H9 (cell line): ENCODE measurements at regions not wholly inside any gene's neighbourhood (a gene's known extent, or its start where the extent isn't known, plus 50 kb on each side); places are given as distances from the start of the nearest gene placed in this dataset.
A peak's percentile ranks its signal among the peaks of the same experiment; 100 is the strongest.

ENCODE experiments used
- DNase-seq: peaks from one replicate; pipeline ENCODE4 v3.0.0-alpha.2; 2017
- H2AFZ ChIP-seq: one replicate; pipeline ENCODE4 v1.6.1; 2013; ENCODE audit warnings: mild to moderate bottlenecking, low read length, control low read depth, moderate library complexity
- H2AK5ac ChIP-seq: 2 replicates; pipeline ENCODE4 v1.6.1; 2013; ENCODE audit warnings: low read length, control low read depth, mixed read lengths; ENCODE audit not compliant: insufficient read length
- H2BK120ac ChIP-seq: one replicate; pipeline ENCODE4 v1.6.1; 2013; ENCODE audit warnings: low read depth, mild to moderate bottlenecking, low read length, control low read depth, inconsistent platforms; ENCODE audit not compliant: poor library complexity, severe bottlenecking
- H2BK12ac ChIP-seq: 2 replicates; pipeline ENCODE4 v1.6.1; 2013; ENCODE audit warnings: low read length, control low read depth, mixed read lengths, low read depth; ENCODE audit not compliant: insufficient read length
- H2BK15ac ChIP-seq: 2 replicates; pipeline ENCODE4 v1.6.1; 2013; ENCODE audit warnings: low read depth, low read length, control low read depth
- H2BK20ac ChIP-seq: one replicate; pipeline ENCODE4 v1.6.1; 2013; ENCODE audit warnings: low read depth, mild to moderate bottlenecking, low read length, control low read depth, inconsistent platforms; ENCODE audit not compliant: poor library complexity, severe bottlenecking
- H2BK5ac ChIP-seq: 2 replicates; pipeline ENCODE4 v1.6.1; 2013; ENCODE audit warnings: low read length, control low read depth, mixed read lengths; ENCODE audit not compliant: insufficient read length
- H3K14ac ChIP-seq: 2 replicates; pipeline ENCODE4 v1.6.1; 2013; ENCODE audit warnings: low read length, control low read depth; ENCODE audit not compliant: insufficient read depth
- H3K18ac ChIP-seq: 2 replicates; pipeline ENCODE4 v1.6.1; 2013; ENCODE audit warnings: low read depth, mild to moderate bottlenecking, mixed read lengths, low read length, control low read depth; ENCODE audit not compliant: insufficient read length
- H3K23ac ChIP-seq: 2 replicates; pipeline ENCODE4 v1.6.1; 2013; ENCODE audit warnings: low read length, control low read depth, mixed read lengths, low read depth; ENCODE audit not compliant: insufficient read length
- H3K23me2 ChIP-seq: 2 replicates; pipeline ENCODE4 v1.6.1; 2013; ENCODE audit warnings: low read depth, mild to moderate bottlenecking, mixed read lengths, low read length, control low read depth; ENCODE audit not compliant: insufficient read length, poor library complexity, severe bottlenecking
- H3K27ac ChIP-seq: 2 replicates; pipeline ENCODE4 v1.5.1; 2013; ENCODE audit warnings: low read length, control low read depth, mixed read lengths, low read depth; ENCODE audit not compliant: insufficient read length
- H3K27me3 ChIP-seq: 2 replicates; pipeline ENCODE4 v1.6.1; 2013; ENCODE audit warnings: low read length, control low read depth, inconsistent platforms; ENCODE audit not compliant: insufficient read depth
- H3K4ac ChIP-seq: 2 replicates; pipeline ENCODE4 v1.6.1; 2013; ENCODE audit warnings: low read depth, mild to moderate bottlenecking, control low read depth, inconsistent platforms, low read length, moderate library complexity
- H3K4me1 ChIP-seq: 2 replicates; pipeline ENCODE4 v1.6.1; 2013; ENCODE audit warnings: low read length, control low read depth, inconsistent platforms; ENCODE audit not compliant: insufficient read depth
- H3K4me2 ChIP-seq: 2 replicates; pipeline ENCODE4 v1.6.1; 2013; ENCODE audit warnings: low read length, control low read depth, mixed read lengths; ENCODE audit not compliant: insufficient read length, insufficient read depth
- H3K56ac ChIP-seq: 2 replicates; pipeline ENCODE4 v1.6.1; 2013; ENCODE audit warnings: low read depth, mild to moderate bottlenecking, mixed read lengths, low read length, control low read depth; ENCODE audit not compliant: insufficient read length
- H3K79me1 ChIP-seq: 2 replicates; pipeline ENCODE4 v1.6.1; 2013; ENCODE audit warnings: low read depth, mild to moderate bottlenecking, moderate library complexity, low read length, control low read depth, inconsistent platforms; ENCODE audit not compliant: insufficient read depth, poor library complexity, severe bottlenecking
- H3K79me2 ChIP-seq: 2 replicates; pipeline ENCODE4 v1.6.1; 2013; ENCODE audit warnings: low read length, control low read depth, inconsistent platforms; ENCODE audit not compliant: insufficient read depth
- H3K9ac ChIP-seq: 2 replicates; pipeline ENCODE4 v1.6.1; 2013; ENCODE audit warnings: low read length, control low read depth, mixed read lengths; ENCODE audit not compliant: insufficient read length; ENCODE audit errors: extremely low read depth
- H3K9me3 ChIP-seq: one replicate; pipeline ENCODE4 v1.6.1; 2013; ENCODE audit warnings: low read depth, low read length, inconsistent platforms; ENCODE audit not compliant: control insufficient read depth
- H3T11ph ChIP-seq: one replicate; pipeline ENCODE4 v1.6.1; 2013; ENCODE audit warnings: mild to moderate bottlenecking, low read length, control low read depth, inconsistent platforms
- H4K20me1 ChIP-seq: one replicate; pipeline ENCODE4 v1.6.1; 2013; ENCODE audit not compliant: control insufficient read depth, insufficient read length, insufficient read depth
- H4K5ac ChIP-seq: 2 replicates; pipeline ENCODE4 v1.6.1; 2013; ENCODE audit warnings: low read depth, mild to moderate bottlenecking, mixed read lengths, low read length, control low read depth; ENCODE audit not compliant: insufficient read length
- H4K8ac ChIP-seq: replicated peaks from 2 replicates; pipeline ENCODE4 v1.6.1; 2013; ENCODE audit warnings: low read length, control low read depth, mixed read lengths, low read depth; ENCODE audit not compliant: insufficient read length
- H4K91ac ChIP-seq: 2 replicates; pipeline ENCODE4 v1.6.1; 2013; ENCODE audit warnings: low read depth, mild to moderate bottlenecking, moderate library complexity, mixed read lengths, low read length, control low read depth; ENCODE audit not compliant: insufficient read length
- H3K27ac Mint-ChIP-seq, 3 experiments: 2 replicates in 2 of 3; 3 replicates in 1 of 3; pipeline ENCODE4 v1.8.0; 2020 to 2021; ENCODE audit warnings: mixed read lengths in 3 of 3, mild to moderate bottlenecking in 1 of 3, moderate library complexity in 1 of 3
- H3K27me3 Mint-ChIP-seq: 2 replicates; pipeline ENCODE4 v1.8.0; 2021; ENCODE audit warnings: low read depth, mild to moderate bottlenecking, moderate library complexity, mixed read lengths
- H3K36me3 Mint-ChIP-seq, 3 experiments: 2 replicates in 2 of 3; 3 replicates in 1 of 3; pipeline ENCODE4 v1.8.0; 2020 to 2021; ENCODE audit warnings: low read depth in 3 of 3, mixed read lengths in 3 of 3; ENCODE audit not compliant: insufficient read depth in 1 of 3
- H3K4me1 Mint-ChIP-seq, 2 experiments: 2 replicates each; pipeline ENCODE4 v1.8.0; 2020; ENCODE audit warnings: mixed read lengths in 2 of 2
- H3K4me3 Mint-ChIP-seq, 2 experiments: 2 replicates in 1 of 2; 3 replicates in 1 of 2; pipeline ENCODE4 v1.8.0; 2020 to 2021; ENCODE audit warnings: mild to moderate bottlenecking in 2 of 2, mixed read lengths in 2 of 2, moderate library complexity in 1 of 2
- H3K9me3 Mint-ChIP-seq, 2 experiments: 2 replicates in 1 of 2; 3 replicates in 1 of 2; pipeline ENCODE4 v1.8.0; 2020; ENCODE audit warnings: mild to moderate bottlenecking in 2 of 2, mixed read lengths in 2 of 2, moderate library complexity in 1 of 2
- CTCF ChIP-seq: fragments of 200-600 bp; sonication (generic); conservative IDR thresholded peaks from 3 replicates; pipeline ENCODE4 v1.8.0; 2021; ENCODE audit warnings: antibody characterized with exemption, mild to moderate bottlenecking
- WGBS: extraction: QIAGEN DNeasy Blood & Tissue Kit; methylation state at CpG from one replicate; pipeline ENCODE4 v1.1.7; 2013; ENCODE audit warnings: missing lambda C conversion rate, low lambda C conversion rate, mixed read lengths; ENCODE audit not compliant: insufficient read length; ENCODE audit errors: extremely low coverage; 5-methylcytosine and 5-hydroxymethylcytosine counted together

DNA sequence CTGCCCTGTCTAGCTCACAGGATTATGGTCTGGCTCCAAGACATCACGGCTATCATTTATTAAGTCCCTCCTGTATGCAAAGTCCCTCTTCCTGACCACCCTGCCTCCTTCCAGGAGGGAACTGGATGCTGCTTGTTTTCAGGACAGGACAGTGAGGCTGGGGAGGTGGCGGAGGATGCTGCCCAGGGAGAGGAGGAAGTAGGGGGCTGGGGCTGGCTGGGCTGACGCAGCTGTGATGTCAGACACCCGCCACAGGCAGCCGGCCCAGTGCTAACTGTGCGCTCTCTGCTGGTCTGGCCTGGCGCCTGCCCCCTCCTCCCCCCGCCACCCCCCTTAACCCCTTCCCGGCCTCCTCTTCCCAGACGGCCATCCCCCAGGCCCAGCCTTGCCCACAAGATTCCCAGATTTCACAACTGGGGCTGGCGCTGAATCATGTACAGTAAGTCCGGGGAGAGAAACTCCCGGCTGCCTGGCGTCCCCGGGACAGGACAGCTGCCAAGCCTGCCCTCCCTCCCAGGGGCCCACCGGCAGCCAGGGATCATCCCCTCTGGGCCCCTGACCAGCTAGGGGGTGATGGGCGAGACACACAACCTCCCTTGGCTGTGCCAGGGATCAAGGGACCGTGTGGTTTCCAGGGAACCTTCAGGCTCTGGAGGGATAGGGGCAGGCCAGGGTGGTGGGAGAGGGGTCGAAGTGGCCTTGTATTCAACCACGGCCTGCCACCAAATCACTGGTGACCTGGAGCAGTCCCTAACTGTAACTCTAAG lies 118.1 kb downstream of the CEBPB start:
- no peak overlapping the region for H2BK20ac ChIP-seq
- H3K9me3 ChIP-seq: no peaks in the 10 kb centered on the region
- no peak overlapping the region for H3K56ac ChIP-seq
- H3K18ac ChIP-seq: peak overlapping the region; percentile 18
- H3K79me1 ChIP-seq: no peaks in the 10 kb centered on the region
- no peak overlapping the region for H3K4me2 ChIP-seq
- H2BK15ac ChIP-seq: no peak overlapping the region
- H3K27ac Mint-ChIP-seq: peak overlapping the region; percentile 50 to 89 (median 79); a peak in 3 of 7 replicates
- peak overlapping the region in 1 of 2 experiments; percentile 15; a peak in 1 of 5 replicates for H3K4me3 Mint-ChIP-seq
- TF ChIP-seq CTCF: 0 out of 3 replicates have a peak, but pooled peaks have one; percentile 12
- H3T11ph ChIP-seq: no peak overlapping the region
- no peak overlapping the region for H3K14ac ChIP-seq
- H4K20me1 ChIP-seq: no peaks in the 10 kb centered on the region
- H3K79me2 ChIP-seq: no peaks in the 10 kb centered on the region
- no peaks in the 10 kb centered on the region for H3K27me3 ChIP-seq
- H3K23ac ChIP-seq: no peak overlapping the region
- no peak overlapping the region for H2AK5ac ChIP-seq
- no peaks in the 10 kb centered on the region for H3K36me3 Mint-ChIP-seq
- H3K4me1 Mint-ChIP-seq: peaks cover 14 to 25% of the 10 kb centered on the region in 2 experiments
- H4K91ac ChIP-seq: no peak overlapping the region
- H3K27ac ChIP-seq: no peak overlapping the region
- DNase-seq: peak; percentile 83
- no peak overlapping the region for H3K4ac ChIP-seq
- no peak overlapping the region for H2BK120ac ChIP-seq
- H3K9me3 Mint-ChIP-seq: no peaks in the 10 kb centered on the region
- no peak overlapping the region for H4K5ac ChIP-seq
- H2AFZ ChIP-seq: no peak overlapping the region
- H3K4me1 ChIP-seq: peaks cover 5% of the 10 kb centered on the region
- no peaks in the 10 kb centered on the region for H3K23me2 ChIP-seq
- no peak overlapping the region for H4K8ac ChIP-seq
- no peak overlapping the region for H2BK12ac ChIP-seq
- no peaks in the 10 kb centered on the region; the same call in 1 of the 2 replicates for H3K27me3 Mint-ChIP-seq
- no peak overlapping the region for H2BK5ac ChIP-seq
- no CpG with 5 or more reads among the region's 20 CpGs for WGBS
- H3K9ac ChIP-seq: no peak overlapping the region
